GM21619 (cell line): ENCODE measurements at regions not wholly inside any gene's neighbourhood (a gene's known extent, or its start where the extent isn't known, plus 50 kb on each side); places are given as distances from the start of the nearest gene placed in this dataset.

Experiments
- ATAC-seq: cut with Tn5 transposase; IDR thresholded peaks from one replicate; pipeline ENCODE4 v1.9.1; 2021; ENCODE audit not compliant: unreplicated experiment

GRCh38 chr5:152855441-152855840 is 450.4 kb upstream of the NMUR2 start:
- ATAC-seq, result no peak

- no peak for ATAC-seq
Measured at GRCh38 chr5:152861231-152861630, 456.2 kb upstream of the NMUR2 start.

- ATAC-seq, result no peak
Measured at GRCh38 chr5:152864447-152864846, 459.4 kb upstream of the NMUR2 start.

GRCh38 chr5:152864991-152865390 is 459.9 kb upstream of the NMUR2 start:
- no peak for ATAC-seq

- no peak for ATAC-seq
Measured at GRCh38 chr5:152869971-152870370, 464.9 kb upstream of the NMUR2 start.

- no peak for ATAC-seq
Measured at GRCh38 chr5:152882621-152883020, 477.5 kb upstream of the NMUR2 start.

- no peak for ATAC-seq
Measured at GRCh38 chr5:152883066-152883775, 478.1 kb upstream of the NMUR2 start.

GRCh38 chr5:152884006-152884405 is 478.9 kb upstream of the NMUR2 start:
- ATAC-seq, result no peak

- ATAC-seq, result no peak
Measured at GRCh38 chr5:152900332-152900731, 495.3 kb upstream of the NMUR2 start.

GRCh38 chr5:152901754-152902153 is 496.7 kb upstream of the NMUR2 start:
- no peak for ATAC-seq

- no peak for ATAC-seq
Measured at GRCh38 chr5:152905286-152905685, 500.2 kb upstream of the NMUR2 start.

- no peak for ATAC-seq
Measured at GRCh38 chr5:152907488-152908245, 502.6 kb upstream of the NMUR2 start.

GRCh38 chr5:152912924-152913323 is 507.8 kb upstream of the NMUR2 start:
- ATAC-seq, result no peak

GRCh38 chr5:152932621-152933020 is 527.5 kb upstream of the NMUR2 start:
- ATAC-seq, result no peak

- ATAC-seq, result no peak
Measured at GRCh38 chr5:152933056-152933455, 528.0 kb upstream of the NMUR2 start.

GRCh38 chr5:152938630-152939029 is 533.6 kb upstream of the NMUR2 start:
- ATAC-seq, result no peak

- no peak for ATAC-seq
Measured at GRCh38 chr5:152942633-152943336, 537.7 kb upstream of the NMUR2 start.

- ATAC-seq, result no peak
Measured at GRCh38 chr5:152953788-152954483, 536.5 kb upstream of the GRIA1 start.

- ATAC-seq, result no peak
Measured at GRCh38 chr5:152956943-152957613, 533.4 kb upstream of the GRIA1 start.

GRCh38 chr5:152978141-152978835 is 512.2 kb upstream of the GRIA1 start:
- no peak for ATAC-seq
